GM12878 (cell line): ENCODE measurements at regions not wholly inside any gene's neighbourhood (a gene's known extent, or its start where the extent isn't known, plus 50 kb on each side); places are given as distances from the start of the nearest gene placed in this dataset.

Experiments used
- ATAC-seq: fragments of 200-7000 bp; cut with Tn5 transposase; 3 replicates; pipeline ENCODE4 v1.9.1; 2020; ENCODE audit warnings: mild to moderate bottlenecking, moderate library complexity
- BruUV-seq: library from RNA; stranded (reverse); fragments of 400-500 nt; replicated peaks from 2 replicates; lab custom pipeline; 2021; lab: Mats Ljungman, UMichigan
- CTCF ChIA-PET: fragments of 300-600 bp; sonication (Branson Sonifier 250); formaldehyde crosslinking; extraction: SDS; loops from one replicate; lab custom pipeline; 2021; ENCODE audit warnings: inconsistent platforms; lab: Yijun Ruan, JAX
- POLR2A ChIA-PET: fragments of 350-600 bp; formaldehyde crosslinking; extraction: SDS; loops from one replicate; lab custom pipeline; 2021; ENCODE audit warnings: inconsistent platforms; lab: Charles Lee
- RAD21 ChIA-PET: fragments of 300-600 bp; sonication (Branson Sonifier 250); formaldehyde crosslinking; loops from one replicate; lab custom pipeline; 2023; ENCODE audit warnings: antibody characterized with exemption; ENCODE audit not compliant: unreplicated experiment; lab: Charles Lee
- SMC1A ChIA-PET: fragments of 300-600 bp; sonication (Branson Sonifier 250); formaldehyde crosslinking; loops from one replicate; lab custom pipeline; 2023; ENCODE audit not compliant: unreplicated experiment, uncharacterized antibody; lab: Charles Lee
- DNase-seq: peaks from one replicate; pipeline ENCODE4 v3.0.0-alpha.2; 2011; ENCODE audit warnings: low read depth, low spot score
- FAIRE-seq: peaks from 3 replicates; lab custom pipeline; 2011; peaks lifted over from hg19 to GRCh38; lab: Jason Lieb, UNC
- H2AFZ ChIP-seq: 2 replicates; pipeline ENCODE4 v1.6.0; 2011; ENCODE audit warnings: low read depth, low read length, control low read depth; ENCODE audit not compliant: control insufficient read depth
- H3K27ac ChIP-seq: 2 replicates; pipeline ENCODE4 v1.5.1; 2011; ENCODE audit warnings: control low read depth; ENCODE audit not compliant: control insufficient read depth, insufficient read depth
- H3K27me3 ChIP-seq, 2 experiments: replicated peaks in 1 of 2; 2 replicates each; pipeline versions ENCODE4 v1.6.0 to v1.6.1; 2011; ENCODE audit warnings: low read length in 1 of 2; ENCODE audit not compliant: control insufficient read depth in 2 of 2, insufficient read depth in 2 of 2
- H3K36me3 ChIP-seq, 2 experiments: 2 replicates each; pipeline ENCODE4 v1.5.1; 2011; ENCODE audit warnings: low read length in 1 of 2; ENCODE audit not compliant: control insufficient read depth in 2 of 2, insufficient read depth in 2 of 2
- H3K4me1 ChIP-seq: 2 replicates; pipeline ENCODE4 v1.6.1; 2011; ENCODE audit warnings: mild to moderate bottlenecking, low read length, moderate library complexity, mixed read lengths; ENCODE audit not compliant: control insufficient read depth, insufficient read depth
- H3K4me2 ChIP-seq: 2 replicates; pipeline ENCODE4 v1.6.0; 2011; ENCODE audit warnings: control low read depth; ENCODE audit not compliant: control insufficient read depth, insufficient read depth
- H3K4me3 ChIP-seq: fragments of 200-600 bp; sonication (generic); 2 replicates; pipeline ENCODE4 v1.5.1; 2016
- H3K79me2 ChIP-seq: 2 replicates; pipeline ENCODE4 v1.6.0; 2011; ENCODE audit warnings: low read length; ENCODE audit not compliant: control insufficient read depth, insufficient read depth
- H3K9ac ChIP-seq: 2 replicates; pipeline ENCODE4 v1.8.0; 2011; ENCODE audit warnings: low read length, control low read depth, mixed read lengths; ENCODE audit not compliant: control insufficient read depth, insufficient read depth
- H3K9me3 ChIP-seq: replicated peaks from 3 replicates; pipeline ENCODE4 v1.5.1; 2011; ENCODE audit warnings: mild to moderate bottlenecking, low read length; ENCODE audit not compliant: control insufficient read depth, insufficient read depth
- H4K20me1 ChIP-seq: 2 replicates; pipeline ENCODE4 v1.6.0; 2011; ENCODE audit not compliant: control insufficient read depth, insufficient read depth
- CBFB ChIP-seq: IDR thresholded peaks from 2 replicates; pipeline ENCODE4 v1.6.1; 2016; ENCODE audit warnings: antibody characterized with exemption, low read depth
- CHD1 ChIP-seq: IDR thresholded peaks from 2 replicates; pipeline ENCODE4 v1.6.1; 2012; ENCODE audit warnings: low read depth, low read length, improper control_type of control experiment
- CREB1 ChIP-seq: IDR thresholded peaks from 2 replicates; pipeline ENCODE4 v1.6.1; 2012; ENCODE audit warnings: low read depth, mild to moderate bottlenecking, inconsistent platforms
- EED ChIP-seq: sonication (generic); IDR thresholded peaks from 2 replicates; pipeline ENCODE4 v1.6.1; 2016; ENCODE audit warnings: antibody characterized with exemption, low read depth
- GABPA ChIP-seq: IDR thresholded peaks from 2 replicates; pipeline ENCODE4 v1.6.1; 2014; ENCODE audit warnings: antibody characterized with exemption, low read depth, mild to moderate bottlenecking, inconsistent platforms
- MTA2 ChIP-seq: fragments of 450-650 bp; IDR thresholded peaks from 2 replicates; pipeline ENCODE4 v1.6.1; 2016; ENCODE audit warnings: low read depth, mild to moderate bottlenecking, moderate library complexity
- MXI1 ChIP-seq: fragments of 150-350 bp; IDR thresholded peaks from 2 replicates; pipeline ENCODE4 v1.6.1; 2011; ENCODE audit warnings: low read depth, mild to moderate bottlenecking, inconsistent platforms, low read length, improper control_type of control experiment
- NBN ChIP-seq: fragments of 450-650 bp; IDR thresholded peaks from 2 replicates; pipeline ENCODE4 v1.6.1; 2016
- PRDM15 ChIP-seq: fragments of 450-650 bp; formaldehyde crosslinking; IDR thresholded peaks from 2 replicates; pipeline ENCODE4 v1.4.0; 2020; ENCODE audit warnings: mild to moderate bottlenecking, moderate library complexity
- SMAD1 ChIP-seq: fragments of 450-650 bp; IDR thresholded peaks from 2 replicates; pipeline ENCODE4 v1.6.1; 2018; ENCODE audit warnings: mild to moderate bottlenecking, low read depth; ENCODE audit not compliant: partially characterized antibody
- SUZ12 ChIP-seq: fragments of 200-600 bp; sonication (generic); IDR thresholded peaks from one replicate; pipeline ENCODE4 v1.6.1; 2018; ENCODE audit warnings: antibody characterized with exemption, mild to moderate bottlenecking; ENCODE audit not compliant: unreplicated experiment
- WRNIP1 ChIP-seq: IDR thresholded peaks from 2 replicates; pipeline ENCODE4 v1.6.1; 2011; ENCODE audit warnings: low read depth, low read length, improper control_type of control experiment, borderline replicate concordance
- ZBED1 ChIP-seq: IDR thresholded peaks from 2 replicates; pipeline ENCODE4 v1.6.1; 2016; ENCODE audit warnings: borderline replicate concordance
- ZNF24 ChIP-seq: fragments of 450-650 bp; IDR thresholded peaks from 2 replicates; pipeline ENCODE4 v1.6.1; 2017; ENCODE audit warnings: antibody characterized with exemption, mild to moderate bottlenecking
- ZSCAN29 ChIP-seq: fragments of 450-650 bp; IDR thresholded peaks from 2 replicates; pipeline ENCODE4 v1.6.1; 2017; ENCODE audit warnings: mild to moderate bottlenecking, moderate library complexity
- WGBS: methylation state at CpG from one replicate; pipeline ENCODE4 v1.1.6; 2016; ENCODE audit warnings: low lambda C conversion rate; ENCODE audit not compliant: insufficient replicate concordance, insufficient coverage; ENCODE audit errors: missing lambda C conversion rate; 5-methylcytosine and 5-hydroxymethylcytosine counted together
- in situ Hi-C: fragments of 300-500 bp; cut with MboI; formaldehyde crosslinking; loops from 9 replicates; pipeline ENCODE4 v1.14.3; 2018; ENCODE audit warnings: mixed read lengths
- intact Hi-C: fragments of 100-400 bp; cut with micrococcal nuclease; formaldehyde crosslinking; loops from one replicate; pipeline ENCODE4 v1.14.2; 2022; ENCODE audit not compliant: unreplicated experiment

- intact Hi-C loops (no loop called here), in situ Hi-C loops (no loop called here)
- Histone ChIP-seq H3K4me2 (no peak overlapping the region), H3K79me2 (no peaks in the 10 kb centered on the region), H3K9me3 (no peaks in the 10 kb centered on the region; the same call in 1 of the 3 replicates), H3K27ac (no peak overlapping the region), H4K20me1 (no peaks in the 10 kb centered on the region), H3K27me3 (no peaks in the 10 kb centered on the region), H3K36me3 (no peaks in the 10 kb centered on the region; a peak in 1 of 4 replicates), H3K4me1 (peaks cover 13% of the 10 kb centered on the region), H3K9ac (no peak overlapping the region), H2AFZ (no peak overlapping the region), H3K4me3 (no peak overlapping the region)
- ChIA-PET SMC1A (interaction anchor here (0.9 to 2.5 kb wide), 17 partner anchors 8 to 157 kb away, joined by 3 to 11 read pairs (median 4); no protein-coding TSS in a partner anchor), POLR2A (interaction anchor here (0.7 to 1.5 kb wide), 4 partner anchors 26 to 31 kb away, joined by 3 to 4 read pairs (median 4); no protein-coding TSS in a partner anchor), CTCF (interaction anchor here (0.6 to 1.9 kb wide), 8 partner anchors 9 to 180 kb away, joined by 3 to 4 read pairs (median 3); no protein-coding TSS in a partner anchor), RAD21 (interaction anchor here (1.2 to 2.0 kb wide), 3 partner anchors 13 to 62 kb away, joined by 3 to 6 read pairs (median 3); no protein-coding TSS in a partner anchor)
- no TSS peak for BruUV-seq
- ATAC-seq (no peak), DNase-seq (no peak), FAIRE-seq (no peak)
- WGBS: 39% methylated on average over 1 of the region's 1 CpG
- TF ChIP-seq EED (no peak), CREB1 (no peak), SMAD1 (no peak), CBFB (no peak), CHD1 (no peak), SUZ12 (no peak), ZSCAN29 (no peak), WRNIP1 (no peak), MXI1 (no peak), GABPA (no peak), ZBED1 (no peak), MTA2 (no peak), PRDM15 (CRISPR knock-in tag) (no peak), NBN (no peak), ZNF24 (no peak)
Observed at GRCh38 chr12:46547421-46548354, 175.1 kb upstream of the SLC38A2 start.
